GM23338 (cell line): ENCODE measurements at regions not wholly inside any gene's neighbourhood (a gene's known extent, or its start where the extent isn't known, plus 50 kb on each side); places are given as distances from the start of the nearest gene placed in this dataset.

Source experiments
- ATAC-seq: fragments of 200-7000 bp; cut with Tn5 transposase; 3 replicates; pipeline ENCODE4 v1.9.1; 2020
- DNase-seq: peaks from one replicate; pipeline ENCODE4 v3.0.0-alpha.2; 2015; ENCODE audit warnings: low spot score
- H2AFZ ChIP-seq: fragments of 200-600 bp; sonication (generic); 2 replicates; pipeline ENCODE4 v1.8.0; 2016; ENCODE audit warnings: antibody characterized with exemption, mild to moderate bottlenecking, moderate library complexity
- H3F3A ChIP-seq: fragments of 200-600 bp; sonication (generic); replicated peaks from 2 replicates; pipeline ENCODE4 v1.8.0; 2017; ENCODE audit warnings: antibody characterized with exemption, mixed run types, low read depth
- H3K27ac ChIP-seq: fragments of 200-600 bp; sonication (generic); 2 replicates; pipeline ENCODE4 v1.6.1; 2016; ENCODE audit warnings: low read depth
- H3K27me3 ChIP-seq: fragments of 200-600 bp; sonication (generic); 2 replicates; pipeline ENCODE4 v1.8.0; 2016; ENCODE audit warnings: mild to moderate bottlenecking, mixed run types, moderate library complexity; ENCODE audit not compliant: insufficient read depth
- H3K36me3 ChIP-seq: fragments of 200-600 bp; sonication (generic); 2 replicates; pipeline ENCODE4 v1.8.0; 2016; ENCODE audit warnings: mild to moderate bottlenecking; ENCODE audit not compliant: insufficient read depth
- H3K4me1 ChIP-seq: fragments of 200-600 bp; sonication (generic); 2 replicates; pipeline ENCODE4 v1.8.0; 2016; ENCODE audit warnings: mild to moderate bottlenecking, moderate library complexity; ENCODE audit not compliant: insufficient read depth
- H3K4me2 ChIP-seq: fragments of 200-600 bp; sonication (generic); 2 replicates; pipeline ENCODE4 v1.7.1; 2017; ENCODE audit warnings: mixed run types
- H3K4me3 ChIP-seq: fragments of 200-600 bp; sonication (generic); 2 replicates; pipeline ENCODE4 v1.6.1; 2016; ENCODE audit warnings: mixed run types
- H3K79me2 ChIP-seq: fragments of 200-600 bp; sonication (generic); replicated peaks from 2 replicates; pipeline ENCODE4 v1.8.0; 2017; ENCODE audit warnings: mild to moderate bottlenecking; ENCODE audit not compliant: insufficient read depth
- H3K9me2 ChIP-seq: fragments of 200-600 bp; sonication (generic); 2 replicates; pipeline ENCODE4 v1.8.0; 2017; ENCODE audit not compliant: insufficient read depth
- H4K20me1 ChIP-seq: fragments of 200-600 bp; sonication (generic); replicated peaks from 2 replicates; pipeline ENCODE4 v1.8.0; 2017; ENCODE audit warnings: mild to moderate bottlenecking; ENCODE audit not compliant: insufficient read depth
- H3K27ac Mint-ChIP-seq: 2 replicates; pipeline ENCODE4 v1.8.0; 2020; ENCODE audit warnings: inconsistent platforms, mild to moderate bottlenecking, moderate library complexity, mixed read lengths
- H3K27me3 Mint-ChIP-seq: 3 replicates; pipeline ENCODE4 v1.8.0; 2022; ENCODE audit warnings: low read depth, mild to moderate bottlenecking, moderate library complexity, mixed read lengths, inconsistent platforms; ENCODE audit not compliant: insufficient read depth, poor library complexity
- H3K36me3 Mint-ChIP-seq: 3 replicates; pipeline ENCODE4 v1.8.0; 2021; ENCODE audit warnings: low read depth, mild to moderate bottlenecking, inconsistent platforms, moderate library complexity, mixed read lengths
- H3K4me1 Mint-ChIP-seq: 3 replicates; pipeline ENCODE4 v1.8.0; 2020; ENCODE audit warnings: mild to moderate bottlenecking, inconsistent platforms, mixed read lengths
- H3K4me3 Mint-ChIP-seq: 3 replicates; pipeline ENCODE4 v1.8.0; 2021; ENCODE audit warnings: moderate library complexity, mild to moderate bottlenecking, inconsistent platforms, mixed read lengths
- H3K9me3 Mint-ChIP-seq: 3 replicates; pipeline ENCODE4 v1.8.0; 2020; ENCODE audit warnings: moderate library complexity, mild to moderate bottlenecking, inconsistent platforms, mixed read lengths
- CREB1 ChIP-seq: fragments of 250-450 bp; sonication (Bioruptor Pico); IDR thresholded peaks from 2 replicates; pipeline ENCODE4 v1.5.0; 2020; ENCODE audit warnings: low read depth, mild to moderate bottlenecking, moderate library complexity
- CTCF ChIP-seq, 2 experiments: fragments of 200-600 bp in 1 of 2; sonication (generic) in 1 of 2; conservative IDR thresholded peaks; 2 replicates each; pipeline versions ENCODE4 v1.5.1 to v1.6.1; 2016 to 2017; ENCODE audit warnings: antibody characterized with exemption in 2 of 2, low read depth in 2 of 2, mild to moderate bottlenecking in 2 of 2, moderate library complexity in 1 of 2
- EZH2 ChIP-seq: fragments of 200-600 bp; sonication (generic); IDR thresholded peaks from one replicate; pipeline ENCODE4 v1.8.0; 2017; ENCODE audit warnings: antibody characterized with exemption, mild to moderate bottlenecking, low read depth; ENCODE audit not compliant: unreplicated experiment
- JUNB ChIP-seq: IDR thresholded peaks from one replicate; pipeline ENCODE4 v1.6.1; 2016; ENCODE audit warnings: antibody characterized with exemption; ENCODE audit not compliant: unreplicated experiment
- NANOG ChIP-seq: IDR thresholded peaks from 2 replicates; pipeline ENCODE4 v1.6.1; 2016; ENCODE audit warnings: antibody characterized with exemption, borderline replicate concordance
- POLR2AphosphoS5 ChIP-seq: IDR thresholded peaks from 2 replicates; pipeline ENCODE4 v1.6.1; 2016; ENCODE audit warnings: antibody characterized with exemption, low read depth
- REST ChIP-seq: IDR thresholded peaks from one replicate; pipeline ENCODE4 v1.6.1; 2018; ENCODE audit warnings: antibody characterized with exemption; ENCODE audit not compliant: unreplicated experiment
- STAT1 ChIP-seq: IDR thresholded peaks from one replicate; pipeline ENCODE4 v1.6.1; 2016; ENCODE audit warnings: antibody characterized with exemption; ENCODE audit not compliant: unreplicated experiment
- ZNF114 ChIP-seq: fragments of 250-450 bp; sonication (Bioruptor Pico); IDR thresholded peaks from 2 replicates; pipeline ENCODE4 v1.5.0; 2020; ENCODE audit warnings: mild to moderate bottlenecking, moderate library complexity
- ZNF331 ChIP-seq: fragments of 250-450 bp; sonication (Bioruptor Pico); IDR thresholded peaks from 2 replicates; pipeline ENCODE4 v1.5.0; 2020; ENCODE audit warnings: low read depth, mild to moderate bottlenecking, moderate library complexity
- TF ChIP-seq, protein P1 (sequence below): IDR thresholded peaks from 2 replicates; pipeline ENCODE4 v1.6.1; 2016; ENCODE audit warnings: antibody characterized with exemption

- TF ChIP-seq REST = no peak
- TF ChIP-seq NANOG = no peak
- no peak for TF ChIP-seq STAT1
Measured at GRCh38 chr10:21234761-21235160, 290.7 kb downstream of the SKIDA1 start (continued).

DNA sequence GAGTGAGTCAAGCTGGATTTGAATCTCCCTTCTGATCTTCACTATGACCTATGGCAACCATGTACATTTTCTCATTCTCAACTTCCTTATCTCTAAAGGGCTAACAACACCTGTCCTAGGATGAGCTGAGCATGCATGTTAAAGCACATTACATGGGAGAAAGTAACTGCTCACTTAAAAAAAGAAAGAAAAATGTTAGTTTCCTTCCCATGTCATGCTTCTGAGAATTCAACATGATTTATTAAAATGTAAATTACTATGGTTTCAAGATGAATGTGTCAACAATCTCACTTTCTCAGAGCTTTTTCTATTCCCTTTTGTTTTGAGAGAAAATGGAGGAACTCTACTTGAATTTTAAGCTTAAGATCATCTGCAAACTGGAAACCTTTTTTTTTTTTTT, 295.3 kb downstream of the SKIDA1 start:
- no peaks in the 10 kb centered on the region for H3K36me3 ChIP-seq
- no peak overlapping the region for H3K4me3 Mint-ChIP-seq
- no peak overlapping the region for H3K4me3 ChIP-seq
- H4K20me1 ChIP-seq = no peaks in the 10 kb centered on the region
- no peaks in the 10 kb centered on the region for H3K4me1 ChIP-seq
- H3K36me3 Mint-ChIP-seq = peaks cover 10% of the 10 kb centered on the region
- no peaks in the 10 kb centered on the region for H3K27me3 ChIP-seq
- ATAC-seq = no peak
- H3K4me2 ChIP-seq = no peak overlapping the region
- no peaks in the 10 kb centered on the region for H3F3A ChIP-seq
- no peak overlapping the region for H3K27ac Mint-ChIP-seq
- H3K9me3 Mint-ChIP-seq = peaks cover 19% of the 10 kb centered on the region
- H3K9me2 ChIP-seq = 0 out of 2 replicates have a peak, but pooled peaks cover 4% of the 10 kb centered on the region
- peaks cover 10% of the 10 kb centered on the region for H3K27me3 Mint-ChIP-seq
- DNase-seq = no peak
- no peak overlapping the region for H3K27ac ChIP-seq
- no peak overlapping the region for H2AFZ ChIP-seq
- H3K79me2 ChIP-seq = no peaks in the 10 kb centered on the region
- no peaks in the 10 kb centered on the region for H3K4me1 Mint-ChIP-seq
- TF ChIP-seq CTCF (conservative IDR thresholded peaks at IDR 0.05; ENCODE audit: low read depth in 2 of 2) = no peak
- TF ChIP-seq ZNF331 (CRISPR knock-in tag) = no peak
- no peak for TF ChIP-seq REST
- TF ChIP-seq NANOG = no peak
- no peak for TF ChIP-seq POLR2AphosphoS5
- TF ChIP-seq ZNF114 = no peak
- TF ChIP-seq, protein P1, sequence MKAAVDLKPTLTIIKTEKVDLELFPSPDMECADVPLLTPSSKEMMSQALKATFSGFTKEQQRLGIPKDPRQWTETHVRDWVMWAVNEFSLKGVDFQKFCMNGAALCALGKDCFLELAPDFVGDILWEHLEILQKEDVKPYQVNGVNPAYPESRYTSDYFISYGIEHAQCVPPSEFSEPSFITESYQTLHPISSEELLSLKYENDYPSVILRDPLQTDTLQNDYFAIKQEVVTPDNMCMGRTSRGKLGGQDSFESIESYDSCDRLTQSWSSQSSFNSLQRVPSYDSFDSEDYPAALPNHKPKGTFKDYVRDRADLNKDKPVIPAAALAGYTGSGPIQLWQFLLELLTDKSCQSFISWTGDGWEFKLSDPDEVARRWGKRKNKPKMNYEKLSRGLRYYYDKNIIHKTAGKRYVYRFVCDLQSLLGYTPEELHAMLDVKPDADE = no peak
- TF ChIP-seq STAT1 = no peak
- TF ChIP-seq CREB1 (CRISPR knock-in tag) = no peak
- no peak for TF ChIP-seq EZH2
- no peak for TF ChIP-seq JUNB
